Retinal pigment epithelial cell (primary cell): ENCODE measurements at regions not wholly inside any gene's neighbourhood (a gene's known extent, or its start where the extent isn't known, plus 50 kb on each side); places are given as distances from the start of the nearest gene placed in this dataset.

Source experiments
- DNase-seq: peaks from one replicate; pipeline ENCODE4 v3.0.0-alpha.2; 2010; ENCODE audit warnings: low read depth
- H3K4me3 ChIP-seq: 2 replicates; pipeline ENCODE4 v1.5.1; 2011; ENCODE audit warnings: mild to moderate bottlenecking, low read length, control low read depth, moderate library complexity
- TF ChIP-seq, protein P1 (sequence below): conservative IDR thresholded peaks from 2 replicates; pipeline ENCODE4 v1.5.1; 2011; ENCODE audit warnings: low read depth, low read length, control low read depth, inconsistent platforms

DNA sequence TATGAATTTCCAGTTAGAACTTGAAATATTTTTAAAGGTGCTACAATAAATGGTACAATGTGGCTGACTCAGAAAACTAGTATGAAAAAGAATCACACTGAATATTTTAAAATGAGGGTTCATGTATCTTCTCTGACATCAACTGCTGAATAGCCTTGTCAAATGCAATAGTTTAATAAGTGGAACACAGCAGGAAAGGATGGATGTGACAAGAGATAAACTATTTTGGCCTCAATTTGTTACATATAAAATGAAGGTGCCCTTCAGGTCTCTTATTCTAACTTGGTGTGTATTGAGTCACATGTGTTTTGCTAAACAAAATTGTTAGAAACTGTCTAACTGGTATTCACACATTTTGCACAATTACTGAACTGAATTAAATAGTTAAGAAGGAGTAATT lies 1018.4 kb upstream of the PCDH20 start:
- TF ChIP-seq, protein P1, sequence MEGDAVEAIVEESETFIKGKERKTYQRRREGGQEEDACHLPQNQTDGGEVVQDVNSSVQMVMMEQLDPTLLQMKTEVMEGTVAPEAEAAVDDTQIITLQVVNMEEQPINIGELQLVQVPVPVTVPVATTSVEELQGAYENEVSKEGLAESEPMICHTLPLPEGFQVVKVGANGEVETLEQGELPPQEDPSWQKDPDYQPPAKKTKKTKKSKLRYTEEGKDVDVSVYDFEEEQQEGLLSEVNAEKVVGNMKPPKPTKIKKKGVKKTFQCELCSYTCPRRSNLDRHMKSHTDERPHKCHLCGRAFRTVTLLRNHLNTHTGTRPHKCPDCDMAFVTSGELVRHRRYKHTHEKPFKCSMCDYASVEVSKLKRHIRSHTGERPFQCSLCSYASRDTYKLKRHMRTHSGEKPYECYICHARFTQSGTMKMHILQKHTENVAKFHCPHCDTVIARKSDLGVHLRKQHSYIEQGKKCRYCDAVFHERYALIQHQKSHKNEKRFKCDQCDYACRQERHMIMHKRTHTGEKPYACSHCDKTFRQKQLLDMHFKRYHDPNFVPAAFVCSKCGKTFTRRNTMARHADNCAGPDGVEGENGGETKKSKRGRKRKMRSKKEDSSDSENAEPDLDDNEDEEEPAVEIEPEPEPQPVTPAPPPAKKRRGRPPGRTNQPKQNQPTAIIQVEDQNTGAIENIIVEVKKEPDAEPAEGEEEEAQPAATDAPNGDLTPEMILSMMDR, result no peak
- no peak overlapping the region for H3K4me3 ChIP-seq
- DNase-seq, result no peak

DNA sequence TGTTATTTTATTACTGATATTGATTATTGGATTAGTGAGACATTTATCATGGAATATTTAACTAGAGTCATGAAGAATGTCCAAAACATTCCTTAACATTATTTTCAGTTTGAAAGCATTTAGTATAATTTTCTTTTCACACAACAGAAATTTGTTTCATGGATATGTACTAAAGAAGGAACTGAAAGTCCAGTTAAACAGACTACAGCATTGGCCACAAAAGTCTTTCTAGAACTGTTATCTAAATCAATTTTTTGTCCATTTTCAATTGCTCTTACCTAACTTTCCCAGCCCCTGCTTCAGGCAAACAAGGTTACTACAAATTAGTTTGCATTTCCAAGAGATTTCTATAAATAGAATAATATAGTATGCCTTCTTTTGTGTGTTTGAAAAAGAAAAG lies 1018.0 kb upstream of the PCDH20 start:
- H3K4me3 ChIP-seq, result no peak overlapping the region
- TF ChIP-seq, protein P1, result no peak
- no peak for DNase-seq

DNA sequence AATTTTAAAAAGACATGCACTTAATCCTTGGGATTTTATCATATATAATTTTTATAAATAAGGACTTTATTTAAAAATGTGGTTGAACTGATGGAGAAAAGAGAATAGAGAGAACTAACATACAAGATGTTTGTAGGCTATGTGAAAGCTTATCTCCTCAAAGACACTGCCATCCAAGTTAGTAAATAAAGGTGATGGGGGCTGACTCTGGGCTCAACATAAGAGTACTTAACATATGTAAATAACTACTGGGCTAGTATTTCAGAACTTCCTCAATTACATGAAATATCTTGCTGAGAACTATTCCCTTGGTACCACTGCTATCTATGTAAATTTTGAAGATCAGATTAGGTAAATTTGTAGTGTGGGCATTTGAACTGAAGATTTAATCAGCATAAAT lies 1017.3 kb upstream of the PCDH20 start:
- TF ChIP-seq, protein P1, result no peak
- DNase-seq, result no peak
- no peak overlapping the region for H3K4me3 ChIP-seq

DNA sequence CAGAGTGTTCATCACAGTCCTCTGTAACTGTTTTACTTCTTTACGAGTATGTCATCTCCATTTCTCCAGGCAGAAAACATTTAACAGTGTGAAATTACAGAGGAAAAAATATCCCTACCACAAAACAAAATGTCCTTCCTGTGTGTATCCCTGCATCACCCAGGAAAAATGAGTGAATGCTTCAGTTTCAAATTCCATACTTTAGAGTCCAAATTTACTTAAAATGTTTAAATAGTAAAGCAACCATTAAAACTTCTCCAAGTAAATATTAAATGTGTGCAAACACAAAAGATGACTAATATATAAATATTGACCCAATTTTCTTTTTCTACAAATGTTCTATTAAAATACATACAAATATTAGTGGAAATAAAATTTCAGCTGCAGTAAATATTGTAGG lies 1016.6 kb upstream of the PCDH20 start:
- DNase-seq, result no peak
- H3K4me3 ChIP-seq, result no peak overlapping the region
- TF ChIP-seq, protein P1, result no peak

DNA sequence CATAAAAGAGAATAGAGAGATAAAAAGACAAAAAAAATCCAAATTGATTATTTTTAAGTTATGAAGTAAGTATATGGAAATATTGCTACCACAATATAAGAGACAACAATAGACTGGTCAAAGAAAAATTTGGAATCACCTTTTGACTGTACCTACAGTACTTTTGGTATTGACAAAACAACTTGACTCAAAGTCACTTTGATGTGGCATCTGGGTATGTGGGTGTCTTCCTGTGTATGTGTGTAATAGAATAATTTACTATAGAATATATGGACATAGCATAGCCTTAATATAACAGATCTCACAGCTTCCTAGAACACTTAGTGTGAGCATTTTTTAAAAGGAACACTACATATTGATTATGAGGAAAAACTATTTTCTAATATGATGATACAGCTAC lies 1016.2 kb upstream of the PCDH20 start:
- H3K4me3 ChIP-seq, result no peak overlapping the region
- no peak for DNase-seq
- TF ChIP-seq, protein P1, result no peak

DNA sequence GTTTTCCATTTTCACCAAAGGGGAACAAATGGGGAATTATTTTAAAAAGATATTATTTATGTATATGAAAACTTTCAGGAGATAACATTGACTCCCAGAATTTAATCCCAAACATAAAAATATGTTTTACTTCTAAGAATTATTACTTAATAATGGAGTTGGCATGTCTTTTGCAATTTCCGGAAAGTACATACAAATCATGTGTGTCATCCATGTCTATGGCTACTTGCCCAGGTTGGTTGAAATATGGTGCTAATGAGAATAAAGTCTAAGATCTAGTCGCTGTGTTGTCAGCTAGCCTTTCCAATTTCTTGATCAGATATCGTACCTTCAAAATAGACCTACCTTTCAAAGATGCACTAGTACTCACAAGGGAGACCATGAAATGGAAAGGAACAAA lies 1003.2 kb upstream of the PCDH20 start:
- no peak overlapping the region for H3K4me3 ChIP-seq
- DNase-seq, result no peak
- TF ChIP-seq, protein P1, result no peak

DNA sequence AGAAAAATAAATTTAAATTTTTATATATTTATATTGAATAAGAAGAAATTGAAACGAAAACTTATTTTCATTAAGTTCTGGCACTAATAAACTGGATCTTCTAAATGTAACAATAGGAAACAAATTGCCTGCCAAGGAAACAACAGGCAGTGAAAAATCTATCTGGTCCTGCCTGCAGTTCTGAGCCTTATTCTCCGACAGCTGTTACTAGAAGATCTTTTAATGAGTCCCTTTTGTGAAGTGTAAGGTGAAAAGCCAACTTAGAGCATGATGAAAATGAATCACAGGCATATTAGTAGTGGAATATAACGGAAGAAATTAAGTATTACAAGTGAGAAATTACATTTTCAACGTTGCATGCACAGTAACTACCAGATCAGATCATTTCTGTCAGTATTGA lies 1002.7 kb upstream of the PCDH20 start:
- DNase-seq, result no peak
- H3K4me3 ChIP-seq, result no peak overlapping the region
- TF ChIP-seq, protein P1, result no peak
